ENCODE measurements at regions not wholly inside any gene's neighbourhood (a gene's known extent, or its start where the extent isn't known, plus 50 kb on each side); places are given as distances from the start of the nearest gene placed in this dataset.

DNA sequence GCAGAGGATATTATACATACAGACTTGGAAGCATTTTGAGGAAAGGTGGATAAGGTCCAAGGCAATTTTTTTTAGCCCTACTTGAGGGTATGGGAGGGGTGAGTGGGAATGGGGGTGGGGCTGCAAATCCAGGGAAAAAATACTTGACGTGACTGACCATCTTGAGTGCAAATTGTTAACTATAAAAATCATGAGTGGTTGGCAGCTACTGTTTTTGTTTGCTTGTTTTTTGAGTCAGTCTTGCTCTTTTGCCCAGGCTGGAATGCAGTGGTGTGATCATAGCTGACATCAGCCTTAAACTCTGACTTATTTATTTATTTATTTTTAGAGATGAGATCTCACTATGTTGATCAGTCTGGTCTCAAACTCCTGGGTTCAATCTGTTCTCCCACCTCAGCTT lies 458.8 kb downstream of the PIK3C3 start:
- Histone ChIP-seq H3K56ac (ENCODE audit: insufficient read length, low read depth, low read length) (no peak overlapping the region), H2BK12ac (ENCODE audit: insufficient read length, low read depth, low read length) (no peak overlapping the region), H3K27me3 (ENCODE audit: insufficient read depth, low read length) (no peaks in the 10 kb centered on the region), H3K79me1 (ENCODE audit: insufficient read depth, low read depth, low read length, poor library complexity, severe bottlenecking) (no peaks in the 10 kb centered on the region), H2AK5ac (ENCODE audit: insufficient read length, low read length) (no peak overlapping the region), H3K4me2 (ENCODE audit: insufficient read depth, insufficient read length, low read length) (no peak overlapping the region), H4K91ac (ENCODE audit: insufficient read length, low read depth, low read length) (no peak overlapping the region), H2BK20ac (ENCODE audit: low read depth, low read length, poor library complexity, severe bottlenecking) (no peak overlapping the region), H3K14ac (ENCODE audit: insufficient read depth, low read length) (no peak overlapping the region), H2BK120ac (ENCODE audit: low read depth, low read length, poor library complexity, severe bottlenecking) (no peak overlapping the region), H3K79me2 (ENCODE audit: insufficient read depth, low read length) (no peaks in the 10 kb centered on the region), H3K9me3 (ENCODE audit: control insufficient read depth, low read depth, low read length) (peaks cover 13% of the 10 kb centered on the region), H4K8ac (replicated peaks; ENCODE audit: insufficient read length, low read depth, low read length) (no peak overlapping the region), H3K18ac (ENCODE audit: insufficient read length, low read depth, low read length) (no peak overlapping the region), H3K27ac (ENCODE audit: insufficient read length, low read depth, low read length) (no peak overlapping the region), H4K20me1 (ENCODE audit: control insufficient read depth, insufficient read depth, insufficient read length) (no peaks in the 10 kb centered on the region), H4K5ac (ENCODE audit: insufficient read length, low read depth, low read length) (no peak overlapping the region), H3K23ac (ENCODE audit: insufficient read length, low read depth, low read length) (no peak overlapping the region), H3T11ph (ENCODE audit: low read length) (no peak overlapping the region), H3K9ac (ENCODE audit: extremely low read depth, insufficient read length, low read length) (no peak overlapping the region), H3K4me1 (ENCODE audit: insufficient read depth, low read length) (no peaks in the 10 kb centered on the region), H2BK15ac (ENCODE audit: low read depth, low read length) (no peak overlapping the region), H3K23me2 (ENCODE audit: insufficient read length, low read depth, low read length, poor library complexity, severe bottlenecking) (no peaks in the 10 kb centered on the region), H2AFZ (ENCODE audit: low read length) (no peak overlapping the region), H2BK5ac (ENCODE audit: insufficient read length, low read length) (no peak overlapping the region), H3K4ac (ENCODE audit: low read depth, low read length) (no peak overlapping the region)
- Mint-ChIP-seq H3K27ac (no peak overlapping the region; a peak in 1 of 7 replicates), H3K9me3 (peaks cover 13 to 23% of the 10 kb centered on the region in 2 experiments), H3K4me3 (no peak overlapping the region), H3K36me3 (ENCODE audit: insufficient read depth in 1 of 3, low read depth in 3 of 3) (peaks cover 7 to 12% (median 10%) of the 10 kb centered on the region in 3 experiments), H3K27me3 (ENCODE audit: low read depth) (no peaks in the 10 kb centered on the region), H3K4me1 (peaks cover 0 to 6% of the 10 kb centered on the region in 2 experiments; a peak in 2 of 4 replicates)
- TF ChIP-seq, protein P1, sequence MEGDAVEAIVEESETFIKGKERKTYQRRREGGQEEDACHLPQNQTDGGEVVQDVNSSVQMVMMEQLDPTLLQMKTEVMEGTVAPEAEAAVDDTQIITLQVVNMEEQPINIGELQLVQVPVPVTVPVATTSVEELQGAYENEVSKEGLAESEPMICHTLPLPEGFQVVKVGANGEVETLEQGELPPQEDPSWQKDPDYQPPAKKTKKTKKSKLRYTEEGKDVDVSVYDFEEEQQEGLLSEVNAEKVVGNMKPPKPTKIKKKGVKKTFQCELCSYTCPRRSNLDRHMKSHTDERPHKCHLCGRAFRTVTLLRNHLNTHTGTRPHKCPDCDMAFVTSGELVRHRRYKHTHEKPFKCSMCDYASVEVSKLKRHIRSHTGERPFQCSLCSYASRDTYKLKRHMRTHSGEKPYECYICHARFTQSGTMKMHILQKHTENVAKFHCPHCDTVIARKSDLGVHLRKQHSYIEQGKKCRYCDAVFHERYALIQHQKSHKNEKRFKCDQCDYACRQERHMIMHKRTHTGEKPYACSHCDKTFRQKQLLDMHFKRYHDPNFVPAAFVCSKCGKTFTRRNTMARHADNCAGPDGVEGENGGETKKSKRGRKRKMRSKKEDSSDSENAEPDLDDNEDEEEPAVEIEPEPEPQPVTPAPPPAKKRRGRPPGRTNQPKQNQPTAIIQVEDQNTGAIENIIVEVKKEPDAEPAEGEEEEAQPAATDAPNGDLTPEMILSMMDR (conservative IDR thresholded peaks at IDR 0.05): no peak
- no CpG with 5 or more reads among the region's 1 CpG for WGBS (ENCODE audit: extremely low coverage, insufficient read length, low lambda C conversion rate)
- no peak for DNase-seq
